ENCODE measurements at regions not wholly inside any gene's neighbourhood (a gene's known extent, or its start where the extent isn't known, plus 50 kb on each side); places are given as distances from the start of the nearest gene placed in this dataset.

DNA sequence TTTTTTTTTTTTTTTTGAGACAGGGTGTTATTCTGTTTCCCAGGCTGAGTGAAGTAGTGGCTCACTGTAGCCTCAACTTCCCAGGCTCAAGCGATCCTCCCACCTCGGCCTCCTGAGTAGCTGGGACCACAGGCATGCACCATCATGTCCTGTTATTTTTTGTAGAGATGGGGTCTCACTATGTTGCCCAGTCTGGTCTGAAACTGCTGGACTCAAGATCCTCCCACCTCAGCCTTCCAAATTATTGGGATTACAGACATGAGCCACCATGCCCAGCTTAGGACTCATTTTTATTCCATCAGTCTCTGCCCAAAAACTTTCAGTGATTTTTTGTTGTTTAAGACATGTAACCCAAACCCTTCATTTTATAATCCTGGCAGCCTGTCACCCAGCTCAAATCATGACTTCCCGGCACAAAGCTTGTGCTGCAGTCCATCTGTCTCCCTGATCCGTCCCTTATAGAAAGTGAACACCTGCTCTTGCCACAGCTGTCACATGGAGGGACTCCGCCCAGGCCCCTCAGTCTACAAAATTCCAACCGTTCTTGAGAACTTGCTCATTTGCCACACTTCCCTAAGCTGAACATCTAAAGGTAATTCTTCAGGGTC lies 183.9 kb upstream of the JARID2 start:
- no peak for DNase-seq (ENCODE audit: low read depth)
- no peak overlapping the region for H3K4me3 ChIP-seq (ENCODE audit: low read depth, low read length)
- TF ChIP-seq, protein P1, sequence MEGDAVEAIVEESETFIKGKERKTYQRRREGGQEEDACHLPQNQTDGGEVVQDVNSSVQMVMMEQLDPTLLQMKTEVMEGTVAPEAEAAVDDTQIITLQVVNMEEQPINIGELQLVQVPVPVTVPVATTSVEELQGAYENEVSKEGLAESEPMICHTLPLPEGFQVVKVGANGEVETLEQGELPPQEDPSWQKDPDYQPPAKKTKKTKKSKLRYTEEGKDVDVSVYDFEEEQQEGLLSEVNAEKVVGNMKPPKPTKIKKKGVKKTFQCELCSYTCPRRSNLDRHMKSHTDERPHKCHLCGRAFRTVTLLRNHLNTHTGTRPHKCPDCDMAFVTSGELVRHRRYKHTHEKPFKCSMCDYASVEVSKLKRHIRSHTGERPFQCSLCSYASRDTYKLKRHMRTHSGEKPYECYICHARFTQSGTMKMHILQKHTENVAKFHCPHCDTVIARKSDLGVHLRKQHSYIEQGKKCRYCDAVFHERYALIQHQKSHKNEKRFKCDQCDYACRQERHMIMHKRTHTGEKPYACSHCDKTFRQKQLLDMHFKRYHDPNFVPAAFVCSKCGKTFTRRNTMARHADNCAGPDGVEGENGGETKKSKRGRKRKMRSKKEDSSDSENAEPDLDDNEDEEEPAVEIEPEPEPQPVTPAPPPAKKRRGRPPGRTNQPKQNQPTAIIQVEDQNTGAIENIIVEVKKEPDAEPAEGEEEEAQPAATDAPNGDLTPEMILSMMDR (conservative IDR thresholded peaks at IDR 0.05; ENCODE audit: low read depth, low read length): no peak

- H3K4me3 ChIP-seq (ENCODE audit: low read depth, low read length): no peak overlapping the region
- TF ChIP-seq, protein P1 (conservative IDR thresholded peaks at IDR 0.05; ENCODE audit: low read depth, low read length): no peak
- no peak for DNase-seq (ENCODE audit: low read depth)
Observed at GRCh38 chr6:15062516-15063252, 183.2 kb upstream of the JARID2 start.

DNA sequence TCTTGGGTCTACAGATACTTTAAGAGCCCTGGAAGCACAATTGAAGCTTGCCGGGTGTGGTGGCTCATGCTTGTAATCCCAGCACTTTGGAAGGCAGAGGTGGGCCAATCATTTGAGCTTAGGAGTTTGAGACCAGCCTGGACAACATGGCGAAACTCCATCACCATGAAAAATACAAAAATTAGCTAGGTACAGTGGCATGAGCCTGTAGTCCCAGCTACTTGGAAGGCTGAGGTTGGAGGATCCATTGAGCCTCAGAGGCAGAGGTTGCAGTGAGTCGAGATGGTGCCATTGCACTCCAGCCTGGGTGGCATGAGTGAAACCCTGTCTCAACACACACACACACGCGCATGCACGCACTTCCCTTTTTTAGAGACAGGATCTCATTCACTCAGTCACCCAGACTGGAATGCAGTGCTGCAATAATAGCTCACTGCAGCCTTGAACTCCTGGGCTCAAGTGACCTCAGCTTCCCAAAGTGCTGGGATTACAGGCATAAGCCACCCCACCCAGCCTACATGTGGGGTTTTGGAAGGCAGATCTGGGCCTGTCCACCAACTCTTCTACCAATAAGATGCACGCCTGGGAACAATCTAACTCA lies 182.5 kb upstream of the JARID2 start:
- DNase-seq (ENCODE audit: low read depth): no peak
- H3K4me3 ChIP-seq (ENCODE audit: low read depth, low read length): no peak overlapping the region
- TF ChIP-seq, protein P1 (conservative IDR thresholded peaks at IDR 0.05; ENCODE audit: low read depth, low read length): no peak

- DNase-seq (ENCODE audit: low read depth): no peak
- no peak overlapping the region for H3K4me3 ChIP-seq (ENCODE audit: low read depth, low read length)
- TF ChIP-seq, protein P1 (conservative IDR thresholded peaks at IDR 0.05; ENCODE audit: low read depth, low read length): no peak
Observed at GRCh38 chr6:15065261-15065989, 180.4 kb upstream of the JARID2 start.

DNA sequence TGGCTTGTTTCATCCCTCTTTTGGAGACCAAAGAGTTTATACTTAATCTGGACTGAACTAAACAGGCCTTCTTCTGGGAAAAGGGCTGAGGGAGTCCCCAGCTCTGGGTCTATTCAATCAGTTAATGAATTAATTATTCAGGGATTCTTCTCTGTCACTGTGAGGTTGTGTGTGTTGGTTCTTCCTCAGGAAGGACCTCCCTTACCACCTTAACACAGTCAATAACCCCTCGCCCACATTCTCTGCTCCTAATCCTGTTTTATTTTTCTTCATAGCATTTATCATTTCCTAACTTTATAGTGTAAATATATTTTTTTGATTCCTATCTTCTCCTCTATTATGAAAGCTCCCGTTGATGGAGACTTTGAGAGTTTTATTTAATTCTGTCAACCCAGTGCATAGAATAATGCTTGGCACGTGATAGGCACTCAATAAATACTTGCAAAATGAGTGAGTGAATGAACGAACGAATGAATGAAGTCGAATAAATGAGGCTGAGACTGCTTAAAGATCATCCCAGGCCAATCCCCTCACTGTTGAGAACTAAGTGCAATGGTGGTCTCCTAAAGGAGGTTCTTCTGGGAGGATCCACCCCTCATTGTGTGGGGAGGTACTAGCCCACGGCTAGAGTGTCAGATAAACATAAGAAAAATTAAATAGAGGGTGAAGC lies 179.6 kb upstream of the JARID2 start:
- H3K4me3 ChIP-seq (ENCODE audit: low read depth, low read length): no peak overlapping the region
- no peak for DNase-seq (ENCODE audit: low read depth)
- TF ChIP-seq, protein P1 (conservative IDR thresholded peaks at IDR 0.05; ENCODE audit: low read depth, low read length): no peak

GRCh38 chr6:15073344-15073789 lies 172.5 kb upstream of the JARID2 start:
- H3K4me3 ChIP-seq (ENCODE audit: low read depth, low read length): no peak overlapping the region
- TF ChIP-seq, protein P1 (conservative IDR thresholded peaks at IDR 0.05; ENCODE audit: low read depth, low read length): no peak
- no peak for DNase-seq (ENCODE audit: low read depth)

Measured in epithelial cell of proximal tubule (primary cell).